ENCODE measurements at regions not wholly inside any gene's neighbourhood (a gene's known extent, or its start where the extent isn't known, plus 50 kb on each side); places are given as distances from the start of the nearest gene placed in this dataset.
"Not testable (repeated sequence)": the region's sequence is repeated elsewhere in the genome, so short reads cannot be mapped to it uniquely, and the experiment has no call there.

- Histone ChIP-seq H3K36me3 (ENCODE audit: control insufficient read depth in 4 of 4, insufficient read depth in 4 of 4, low read length in 3 of 4) (no peaks in the 10 kb centered on the region), H3K27ac (ENCODE audit: insufficient read depth in 1 of 2, low read depth in 1 of 2, low read length in 2 of 2, poor library complexity in 1 of 2, severe bottlenecking in 2 of 2) (no peak overlapping the region), H3K9me3 (ENCODE audit: control extremely low read depth in 1 of 5, control insufficient read depth in 4 of 5, insufficient read depth in 2 of 5, low read depth in 1 of 5, low read length in 4 of 5) (peaks cover 0 to 13% (median 10%) of the 10 kb centered on the region in 5 experiments), H3K4me3 (ENCODE audit: control insufficient read depth in 1 of 7, extremely low read depth in 1 of 7, insufficient read depth in 4 of 7, low read depth in 2 of 7, low read length in 6 of 7) (no peak overlapping the region), H3K27me3 (replicated peaks in 2 of 5; ENCODE audit: control insufficient read depth in 4 of 5, insufficient read depth in 5 of 5, low read length in 4 of 5) (peaks cover 0 to 2% (median 0%) of the 10 kb centered on the region in 5 experiments), H3K4me1 (ENCODE audit: control extremely low read depth in 1 of 4, control insufficient read depth in 4 of 4, insufficient read depth in 4 of 4, low read length in 3 of 4) (no peaks in the 10 kb centered on the region)
- POLR2A ChIA-PET = no interaction called here
- no CpG with 5 or more reads among the region's 2 CpGs for WGBS (ENCODE audit: insufficient coverage)
- CTCF ChIA-PET = interaction anchor here (0.8 kb wide), 1 partner anchor 14 kb away, joined by 3 read pairs; no protein-coding TSS in a partner anchor
- no peak for DNase-seq
Observed at GRCh38 chr18:35836932-35837331, 135.5 kb upstream of the RMP24 start.

DNA sequence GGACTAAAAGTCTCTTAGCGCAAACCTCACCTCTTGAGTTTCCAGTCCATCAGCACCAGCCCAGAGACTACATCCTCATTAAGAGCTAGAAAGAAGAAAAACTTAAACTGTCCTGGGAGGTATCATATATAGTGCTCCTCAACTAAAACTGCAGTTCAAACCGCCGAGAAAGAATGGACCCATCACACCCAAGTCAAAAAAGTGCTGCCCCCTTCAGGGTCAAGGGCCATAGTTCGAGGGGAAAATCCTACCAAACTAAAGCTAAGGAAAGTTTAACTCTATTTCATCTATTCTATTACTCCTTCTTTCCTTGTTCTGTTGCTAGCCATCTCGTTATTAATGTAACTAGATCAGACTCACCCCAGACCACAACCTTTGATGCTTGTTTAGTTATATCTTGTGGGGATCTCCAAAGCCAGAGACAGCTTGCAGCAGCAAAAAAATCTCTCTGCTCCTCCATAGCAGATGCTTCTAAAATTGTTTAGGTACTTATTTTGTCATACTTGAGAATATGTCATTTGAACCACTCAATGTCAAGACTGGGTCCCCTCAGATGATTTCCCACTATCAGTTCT lies 134.5 kb upstream of the RMP24 start:
- Histone ChIP-seq H3K4me3 (ENCODE audit: control insufficient read depth in 1 of 7, extremely low read depth in 1 of 7, insufficient read depth in 4 of 7, low read depth in 2 of 7, low read length in 6 of 7) (no peak overlapping the region), H3K9me3 (ENCODE audit: control extremely low read depth in 1 of 5, control insufficient read depth in 4 of 5, insufficient read depth in 2 of 5, low read depth in 1 of 5, low read length in 4 of 5) (peaks cover 0 to 3% (median 2%) of the 10 kb centered on the region in 5 experiments), H3K27me3 (replicated peaks in 2 of 5; ENCODE audit: control insufficient read depth in 4 of 5, insufficient read depth in 5 of 5, low read length in 4 of 5) (peaks cover 0 to 2% (median 0%) of the 10 kb centered on the region in 5 experiments), H3K4me1 (ENCODE audit: control extremely low read depth in 1 of 4, control insufficient read depth in 4 of 4, insufficient read depth in 4 of 4, low read length in 3 of 4) (no peaks in the 10 kb centered on the region), H3K36me3 (ENCODE audit: control insufficient read depth in 4 of 4, insufficient read depth in 4 of 4, low read length in 3 of 4) (no peaks in the 10 kb centered on the region), H3K27ac (ENCODE audit: insufficient read depth in 1 of 2, low read depth in 1 of 2, low read length in 2 of 2, poor library complexity in 1 of 2, severe bottlenecking in 2 of 2) (no peak overlapping the region)
- WGBS (ENCODE audit: insufficient coverage) = 93% methylated on average over 2 of the region's 5 CpGs
- POLR2A ChIA-PET = no interaction called here
- CTCF ChIA-PET = no interaction called here
- no peak for DNase-seq

- Histone ChIP-seq H3K9me3 (ENCODE audit: control extremely low read depth in 1 of 5, control insufficient read depth in 4 of 5, insufficient read depth in 2 of 5, low read depth in 1 of 5, low read length in 4 of 5) (peaks cover 0 to 2% (median 0%) of the 10 kb centered on the region in 5 experiments), H3K36me3 (ENCODE audit: control insufficient read depth in 4 of 4, insufficient read depth in 4 of 4, low read length in 3 of 4) (no peaks in the 10 kb centered on the region), H3K4me1 (ENCODE audit: control extremely low read depth in 1 of 4, control insufficient read depth in 4 of 4, insufficient read depth in 4 of 4, low read length in 3 of 4) (no peaks in the 10 kb centered on the region), H3K4me3 (ENCODE audit: control insufficient read depth in 1 of 7, extremely low read depth in 1 of 7, insufficient read depth in 4 of 7, low read depth in 2 of 7, low read length in 6 of 7) (no peak overlapping the region), H3K27ac (ENCODE audit: insufficient read depth in 1 of 2, low read depth in 1 of 2, low read length in 2 of 2, poor library complexity in 1 of 2, severe bottlenecking in 2 of 2) (no peak overlapping the region), H3K27me3 (replicated peaks in 2 of 5; ENCODE audit: control insufficient read depth in 4 of 5, insufficient read depth in 5 of 5, low read length in 4 of 5) (peaks cover 0 to 2% (median 0%) of the 10 kb centered on the region in 5 experiments)
- DNase-seq = no peak
- POLR2A ChIA-PET = no interaction called here
- 85% methylated on average over 2 of the region's 2 CpGs for WGBS (ENCODE audit: insufficient coverage)
- CTCF ChIA-PET = no interaction called here
Observed at GRCh38 chr18:35841283-35841682, 131.2 kb upstream of the RMP24 start.

DNA sequence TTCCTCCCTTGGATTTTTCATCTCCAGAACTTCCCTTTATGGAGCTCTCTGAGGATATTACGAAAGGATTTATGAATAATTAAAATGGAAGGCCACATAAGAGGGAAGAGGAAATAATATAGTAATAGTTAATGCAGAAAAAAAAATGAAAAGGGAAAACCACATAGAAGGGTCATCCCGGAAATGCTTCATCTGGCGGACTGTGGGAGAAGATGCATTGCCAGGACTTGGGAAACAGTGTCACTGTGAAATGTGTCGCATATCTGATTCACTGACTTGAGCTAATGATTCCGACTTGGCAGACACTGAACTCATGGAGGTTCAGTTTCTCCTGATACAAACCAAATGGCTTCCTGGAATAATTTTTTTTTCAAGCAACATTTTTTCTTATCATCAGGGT lies 129.9 kb upstream of the RMP24 start:
- no peaks in the 10 kb centered on the region for H3K4me1 ChIP-seq (ENCODE audit: control extremely low read depth in 1 of 4, control insufficient read depth in 4 of 4, insufficient read depth in 4 of 4, low read length in 3 of 4)
- no peaks in the 10 kb centered on the region for H3K27me3 ChIP-seq (replicated peaks in 2 of 5; ENCODE audit: control insufficient read depth in 4 of 5, insufficient read depth in 5 of 5, low read length in 4 of 5)
- no peak overlapping the region for H3K4me3 ChIP-seq (ENCODE audit: control insufficient read depth in 1 of 7, extremely low read depth in 1 of 7, insufficient read depth in 4 of 7, low read depth in 2 of 7, low read length in 6 of 7)
- WGBS (ENCODE audit: insufficient coverage) = 81% methylated on average over 5 of the region's 5 CpGs
- peaks cover 0 to 2% (median 0%) of the 10 kb centered on the region in 5 experiments for H3K9me3 ChIP-seq (ENCODE audit: control extremely low read depth in 1 of 5, control insufficient read depth in 4 of 5, insufficient read depth in 2 of 5, low read depth in 1 of 5, low read length in 4 of 5)
- DNase-seq = no peak
- H3K27ac ChIP-seq (ENCODE audit: insufficient read depth in 1 of 2, low read depth in 1 of 2, low read length in 2 of 2, poor library complexity in 1 of 2, severe bottlenecking in 2 of 2) = no peak overlapping the region
- H3K36me3 ChIP-seq (ENCODE audit: control insufficient read depth in 4 of 4, insufficient read depth in 4 of 4, low read length in 3 of 4) = no peaks in the 10 kb centered on the region
- ChIA-PET CTCF (no interaction called here), POLR2A (no interaction called here)

DNA sequence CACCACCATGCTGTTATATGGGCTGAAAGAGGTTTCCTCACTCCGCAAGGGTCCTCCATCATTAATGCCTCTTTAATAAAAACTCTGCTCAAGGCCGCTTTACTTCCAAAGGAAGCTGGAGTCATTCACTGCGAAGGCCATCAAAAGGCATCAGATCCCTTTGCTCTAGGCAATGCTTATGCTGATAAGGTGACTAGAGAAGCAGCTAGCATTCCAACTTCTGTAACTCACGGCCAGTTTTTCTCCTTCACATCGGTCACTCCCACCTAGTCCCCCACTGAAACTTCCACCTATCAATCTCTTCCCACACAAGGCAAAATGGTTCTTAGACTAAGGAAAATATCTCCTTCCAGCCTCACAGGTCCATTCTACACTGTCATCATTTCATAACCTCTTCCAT lies 124.2 kb upstream of the RMP24 start:
- DNase-seq; H3K27ac ChIP-seq (ENCODE audit: insufficient read depth in 1 of 2, low read depth in 1 of 2, low read length in 2 of 2, poor library complexity in 1 of 2, severe bottlenecking in 2 of 2); H3K9me3 ChIP-seq (ENCODE audit: control extremely low read depth in 1 of 5, control insufficient read depth in 4 of 5, insufficient read depth in 2 of 5, low read depth in 1 of 5, low read length in 4 of 5); H3K27me3 ChIP-seq (replicated peaks in 2 of 5; ENCODE audit: control insufficient read depth in 4 of 5, insufficient read depth in 5 of 5, low read length in 4 of 5); H3K4me1 ChIP-seq (ENCODE audit: control extremely low read depth in 1 of 4, control insufficient read depth in 4 of 4, insufficient read depth in 4 of 4, low read length in 3 of 4); POLR2A ChIA-PET; H3K36me3 ChIP-seq (ENCODE audit: control insufficient read depth in 4 of 4, insufficient read depth in 4 of 4, low read length in 3 of 4); H3K4me3 ChIP-seq (ENCODE audit: control insufficient read depth in 1 of 7, extremely low read depth in 1 of 7, insufficient read depth in 4 of 7, low read depth in 2 of 7, low read length in 6 of 7); CTCF ChIA-PET: not testable (repeated sequence)
- WGBS (ENCODE audit: insufficient coverage) = 100% methylated on average over 2 of the region's 5 CpGs

GRCh38 chr18:35849241-35849640 lies 123.2 kb upstream of the RMP24 start:
- H3K9me3 ChIP-seq (ENCODE audit: control extremely low read depth in 1 of 5, control insufficient read depth in 4 of 5, insufficient read depth in 2 of 5, low read depth in 1 of 5, low read length in 4 of 5); DNase-seq; H3K36me3 ChIP-seq (ENCODE audit: control insufficient read depth in 4 of 4, insufficient read depth in 4 of 4, low read length in 3 of 4); H3K4me1 ChIP-seq (ENCODE audit: control extremely low read depth in 1 of 4, control insufficient read depth in 4 of 4, insufficient read depth in 4 of 4, low read length in 3 of 4); H3K4me3 ChIP-seq (ENCODE audit: control insufficient read depth in 1 of 7, extremely low read depth in 1 of 7, insufficient read depth in 4 of 7, low read depth in 2 of 7, low read length in 6 of 7); H3K27ac ChIP-seq (ENCODE audit: insufficient read depth in 1 of 2, low read depth in 1 of 2, low read length in 2 of 2, poor library complexity in 1 of 2, severe bottlenecking in 2 of 2); CTCF ChIA-PET; POLR2A ChIA-PET; H3K27me3 ChIP-seq (replicated peaks in 2 of 5; ENCODE audit: control insufficient read depth in 4 of 5, insufficient read depth in 5 of 5, low read length in 4 of 5): not testable (repeated sequence)
- WGBS (ENCODE audit: insufficient coverage) = 77% methylated on average over 2 of the region's 2 CpGs

- 47% methylated on average over 2 of the region's 5 CpGs for WGBS (ENCODE audit: insufficient coverage)
- no peaks in the 10 kb centered on the region for H3K9me3 ChIP-seq (ENCODE audit: control extremely low read depth in 1 of 5, control insufficient read depth in 4 of 5, insufficient read depth in 2 of 5, low read depth in 1 of 5, low read length in 4 of 5)
- CTCF ChIA-PET = no interaction called here
- no peak overlapping the region for H3K4me3 ChIP-seq (ENCODE audit: control insufficient read depth in 1 of 7, extremely low read depth in 1 of 7, insufficient read depth in 4 of 7, low read depth in 2 of 7, low read length in 6 of 7)
- H3K27ac ChIP-seq (ENCODE audit: insufficient read depth in 1 of 2, low read depth in 1 of 2, low read length in 2 of 2, poor library complexity in 1 of 2, severe bottlenecking in 2 of 2) = no peak overlapping the region
- H3K36me3 ChIP-seq (ENCODE audit: control insufficient read depth in 4 of 4, insufficient read depth in 4 of 4, low read length in 3 of 4) = no peaks in the 10 kb centered on the region
- no peaks in the 10 kb centered on the region for H3K27me3 ChIP-seq (replicated peaks in 2 of 5; ENCODE audit: control insufficient read depth in 4 of 5, insufficient read depth in 5 of 5, low read length in 4 of 5)
- DNase-seq = no peak
- no peaks in the 10 kb centered on the region for H3K4me1 ChIP-seq (ENCODE audit: control extremely low read depth in 1 of 4, control insufficient read depth in 4 of 4, insufficient read depth in 4 of 4, low read length in 3 of 4)
- POLR2A ChIA-PET = no interaction called here
Observed at GRCh38 chr18:35851286-35851970, 121.1 kb upstream of the RMP24 start.

Data from common myeloid progenitor, CD34-positive (primary cell).